DMS53 (cell line): ENCODE measurements at regions not wholly inside any gene's neighbourhood (a gene's known extent, or its start where the extent isn't known, plus 50 kb on each side); places are given as distances from the start of the nearest gene placed in this dataset.

Experiments
- DNase-seq: peaks from one replicate; lab custom pipeline; 2025; lab: John Stamatoyannopoulos, UW

GRCh38 chr10:71070741-71071140 is 141.6 kb upstream of the UNC5B start:
- no peak for DNase-seq

DNA sequence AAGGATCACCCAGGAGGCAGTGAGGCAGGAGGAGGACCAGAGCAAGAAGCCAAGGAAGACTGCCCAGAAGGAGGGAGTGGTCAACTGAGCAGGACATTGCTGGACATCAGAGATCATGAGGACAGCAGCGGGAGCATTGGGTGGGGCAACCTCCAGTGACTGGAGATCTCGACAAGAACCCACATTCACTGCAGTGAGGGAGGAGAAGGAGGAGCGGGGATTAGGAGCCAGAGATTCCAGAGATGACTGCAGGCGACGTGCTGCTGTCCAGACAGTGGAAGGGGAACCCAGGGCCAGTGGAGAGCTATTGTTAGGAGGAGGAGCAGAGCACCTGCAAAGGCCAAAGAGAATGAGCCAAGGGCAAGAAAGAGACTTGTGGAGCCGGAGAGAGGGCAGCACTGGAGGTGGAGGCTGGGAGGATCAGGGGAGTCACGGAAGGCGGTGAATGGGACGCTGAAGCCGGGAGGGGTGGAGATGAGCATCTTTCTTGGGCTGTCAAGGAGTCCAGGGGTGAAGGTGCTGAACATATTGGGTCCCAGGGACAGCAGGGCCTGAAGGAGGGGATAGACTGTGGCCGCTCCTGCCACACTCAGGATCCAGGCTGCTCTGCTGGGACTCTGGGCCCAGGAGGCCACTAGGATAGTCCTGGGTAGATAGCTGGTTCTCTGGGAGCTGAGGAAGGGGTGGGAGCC is 140.1 kb upstream of the UNC5B start:
- DNase-seq, result no peak

GRCh38 chr10:71072823-71073210 is 139.6 kb upstream of the UNC5B start:
- DNase-seq, result no peak

DNA sequence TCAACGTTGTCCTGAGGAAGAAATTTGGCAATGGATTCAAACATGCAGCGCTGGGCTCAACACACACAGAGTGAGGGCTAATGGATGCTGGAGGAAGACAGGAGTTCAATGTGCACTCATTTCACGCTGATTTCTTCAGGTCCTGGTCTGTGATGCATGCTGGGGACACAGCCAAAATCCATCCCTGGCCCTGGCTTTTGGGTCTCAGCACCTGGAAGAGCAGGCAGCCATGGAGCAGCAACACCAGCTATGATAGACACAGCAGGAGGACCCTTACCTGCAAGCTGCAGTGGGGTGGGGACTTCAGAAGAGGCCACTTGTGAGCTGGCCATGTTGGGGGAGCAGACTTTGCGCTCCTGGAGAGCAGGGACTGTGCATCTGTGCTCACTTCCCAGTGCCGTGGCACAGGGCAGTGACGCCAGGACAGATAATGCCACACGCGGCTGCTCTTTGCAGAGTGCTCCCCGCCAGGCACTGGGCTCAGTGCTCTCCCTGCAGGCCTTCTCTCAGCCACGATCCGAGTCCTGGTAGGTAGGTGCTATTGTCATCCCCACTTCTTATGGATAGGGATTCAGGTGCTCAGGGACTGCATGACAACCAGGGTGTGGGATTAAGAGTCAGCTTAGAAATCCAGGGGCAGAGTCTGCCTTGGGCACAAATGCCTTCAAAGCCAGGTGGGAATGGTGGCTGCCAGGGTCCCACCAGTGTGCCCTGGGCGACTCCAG is 138.8 kb upstream of the UNC5B start:
- DNase-seq, result no peak

- DNase-seq, result no peak
Measured at GRCh38 chr10:71074176-71074755, 138.1 kb upstream of the UNC5B start.

- DNase-seq, result no peak
Measured at GRCh38 chr10:71075086-71075758, 137.1 kb upstream of the UNC5B start.

GRCh38 chr10:71075759-71076472 is 136.5 kb upstream of the UNC5B start:
- no peak for DNase-seq

DNA sequence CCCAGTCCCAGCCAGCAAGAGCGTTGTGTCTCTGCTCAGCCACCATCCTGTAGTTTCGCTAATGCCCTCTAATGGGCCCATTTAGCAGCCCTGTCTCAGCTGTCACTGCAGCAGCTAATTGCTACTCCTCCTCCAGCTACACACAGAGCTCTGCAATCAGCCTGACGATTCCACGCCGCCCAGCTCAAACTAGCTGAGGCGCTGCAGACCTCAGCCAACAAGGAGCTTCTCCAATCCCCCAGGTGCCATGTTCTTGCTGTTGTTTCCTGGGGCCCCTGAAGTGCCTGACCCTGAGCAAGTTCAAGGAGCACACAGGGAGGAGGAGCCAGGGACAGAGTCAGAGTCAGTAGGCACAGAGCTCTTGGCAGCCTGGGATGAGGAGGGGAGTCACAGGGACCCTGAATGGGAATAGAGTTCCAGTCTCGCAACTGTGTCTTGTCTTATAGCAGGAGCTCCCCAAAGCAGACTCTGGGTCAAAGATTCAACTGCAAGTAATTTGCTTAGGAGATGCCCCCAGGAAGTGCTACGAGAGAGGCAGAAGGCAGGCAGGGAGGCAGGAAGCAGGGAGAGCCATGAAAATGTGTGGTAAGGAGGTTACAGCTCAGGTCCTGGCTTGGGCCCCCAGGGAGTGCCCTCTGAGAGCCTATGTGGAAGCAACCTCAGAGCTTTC is 135.8 kb upstream of the UNC5B start:
- DNase-seq, result no peak

DNA sequence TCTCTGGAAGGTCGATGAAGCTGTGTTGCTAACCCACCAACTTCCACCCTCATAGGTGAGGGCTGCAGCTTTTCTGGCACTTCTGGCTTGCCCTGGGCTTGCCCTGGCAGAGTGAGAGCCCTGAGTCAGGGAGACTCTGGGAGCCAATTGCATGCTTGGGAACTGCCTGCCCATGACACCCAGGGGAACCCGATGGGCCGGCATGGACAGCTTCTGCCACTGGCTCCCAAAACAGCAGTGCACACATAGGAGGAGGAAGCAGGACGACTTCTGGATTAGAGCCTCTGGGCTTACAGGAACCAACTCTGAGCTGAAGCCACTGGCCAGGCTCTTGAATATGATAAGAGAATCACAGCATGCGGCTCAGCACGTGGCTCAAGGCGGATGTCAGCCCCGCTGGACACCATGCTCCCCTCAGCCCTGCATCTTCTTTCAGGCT is 135.2 kb upstream of the UNC5B start:
- no peak for DNase-seq

DNA sequence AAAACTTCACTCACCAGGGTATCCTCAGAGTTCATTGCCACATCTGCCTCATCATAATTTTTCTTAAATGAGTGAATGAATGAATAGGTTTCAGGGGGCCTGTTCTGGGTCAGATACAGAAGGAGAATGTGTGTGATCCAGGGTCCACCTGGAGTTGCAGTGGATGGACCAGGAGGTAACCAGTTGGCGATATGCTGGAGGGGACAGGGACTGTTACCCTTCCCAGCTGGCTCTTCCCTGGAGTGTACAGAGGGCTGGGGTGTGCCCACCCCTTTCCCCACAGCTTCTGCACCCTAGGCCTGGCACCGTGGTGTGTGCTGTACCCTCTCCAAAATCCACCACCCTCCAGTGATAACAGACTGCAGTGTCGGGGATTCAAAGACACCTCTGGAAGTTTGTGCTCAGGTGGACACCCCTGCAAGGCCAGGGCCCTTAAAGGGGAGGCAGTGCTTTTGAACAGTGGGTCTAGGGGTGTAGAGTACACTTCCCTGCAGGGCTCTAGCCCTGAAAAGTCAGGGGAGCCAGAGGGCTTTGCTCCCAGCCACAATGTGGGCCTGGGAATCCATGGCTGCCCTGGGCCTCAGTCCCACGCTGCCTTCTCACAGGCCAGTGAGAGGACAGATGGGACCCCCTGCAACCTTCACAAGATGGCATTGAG is 134.4 kb upstream of the UNC5B start:
- no peak for DNase-seq

- no peak for DNase-seq
Measured at GRCh38 chr10:71078454-71079145, 133.8 kb upstream of the UNC5B start.

- DNase-seq, result no peak
Measured at GRCh38 chr10:71079761-71080380, 132.5 kb upstream of the UNC5B start.

- DNase-seq, result no peak
Measured at GRCh38 chr10:71080381-71081228, 131.8 kb upstream of the UNC5B start.

- no peak for DNase-seq
Measured at GRCh38 chr10:71081229-71081560, 131.2 kb upstream of the UNC5B start.

DNA sequence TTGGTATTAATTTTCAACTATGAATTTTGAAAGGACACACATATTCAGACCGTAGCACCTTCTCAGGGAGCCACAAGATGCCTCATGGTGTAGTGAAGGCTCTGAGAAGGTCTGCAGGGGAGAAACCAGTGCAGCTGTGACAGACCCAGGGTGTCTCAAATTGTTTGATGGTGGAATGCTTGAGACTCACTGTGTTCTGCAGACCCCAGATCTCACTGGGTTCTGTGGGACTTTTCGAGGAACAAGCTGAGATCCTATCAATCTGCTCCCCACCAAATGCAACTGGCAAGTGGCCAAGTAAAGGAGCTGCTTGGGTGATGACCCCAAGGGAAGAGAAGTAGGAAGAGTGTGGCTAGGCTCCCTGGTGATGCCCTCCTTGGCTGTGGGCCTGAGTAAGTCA is 130.5 kb upstream of the UNC5B start:
- no peak for DNase-seq

- no peak for DNase-seq
Measured at GRCh38 chr10:71082960-71083715, 129.2 kb upstream of the UNC5B start.

DNA sequence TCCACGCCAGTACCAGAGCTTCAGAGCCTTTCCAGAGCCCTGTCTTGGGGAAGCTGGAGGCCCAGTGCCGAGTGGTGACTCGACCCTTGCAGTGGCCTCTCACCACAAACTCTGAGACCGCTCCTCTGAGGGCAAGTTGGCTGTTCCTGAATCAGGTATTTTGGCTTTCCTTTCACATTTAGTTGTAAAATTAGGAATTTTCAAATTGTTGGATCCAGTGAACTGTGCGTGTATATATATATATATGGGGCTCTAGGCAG is 128.7 kb upstream of the UNC5B start:
- no peak for DNase-seq

- no peak for DNase-seq
Measured at GRCh38 chr10:71084061-71084817, 128.1 kb upstream of the UNC5B start.
